ENCODE measurements at regions not wholly inside any gene's neighbourhood (a gene's known extent, or its start where the extent isn't known, plus 50 kb on each side); places are given as distances from the start of the nearest gene placed in this dataset.

- Histone ChIP-seq H3K4me1 (no peaks in the 10 kb centered on the region), H3K27me3 (no peaks in the 10 kb centered on the region), H3K27ac (no peak overlapping the region), H3K36me3 (no peaks in the 10 kb centered on the region), H3K4me3 (no peak overlapping the region), H3K9me3 (no peaks in the 10 kb centered on the region)
- WGBS, 2 donors, result 3 to 4% methylated on average over 3 of the region's 3 CpGs
- DNase-seq, result no peak
- no peak for TF ChIP-seq CTCF (IDR thresholded peaks at IDR 0.05)
- no peak for TF ChIP-seq POLR2A (IDR thresholded peaks at IDR 0.05)
- intact Hi-C loops (cut with DNase I), result no loop called here
These were observed 633.8 kb downstream of the PTPRC start for GRCh38 chr1:199272628-199273086.

- no peak for TF ChIP-seq POLR2A (IDR thresholded peaks at IDR 0.05)
- no peak for TF ChIP-seq CTCF (IDR thresholded peaks at IDR 0.05)
- Histone ChIP-seq H3K4me1 (no peaks in the 10 kb centered on the region), H3K9me3 (no peaks in the 10 kb centered on the region), H3K27ac (no peak overlapping the region), H3K27me3 (no peaks in the 10 kb centered on the region), H3K36me3 (no peaks in the 10 kb centered on the region), H3K4me3 (no peak overlapping the region)
- DNase-seq, result no peak
- 21 to 46% methylated on average over 2 of the region's 2 CpGs for WGBS, 2 donors
- intact Hi-C loops (cut with DNase I), result no loop called here
These were observed 635.1 kb downstream of the PTPRC start for GRCh38 chr1:199273837-199274379.

GRCh38 chr1:199279067-199279466 lies 640.2 kb downstream of the PTPRC start:
- intact Hi-C loops (cut with DNase I), result no loop called here
- Histone ChIP-seq H3K27me3 (no peaks in the 10 kb centered on the region), H3K27ac (no peak overlapping the region), H3K9me3 (no peaks in the 10 kb centered on the region), H3K36me3 (no peaks in the 10 kb centered on the region), H3K4me3 (no peak overlapping the region), H3K4me1 (no peaks in the 10 kb centered on the region)
- TF ChIP-seq POLR2A (IDR thresholded peaks at IDR 0.05) (no peak), CTCF (IDR thresholded peaks at IDR 0.05) (no peak)
- DNase-seq, result no peak

- H3K4me3 ChIP-seq, result no peak overlapping the region
- TF ChIP-seq POLR2A (IDR thresholded peaks at IDR 0.05), result no peak
- no peak for TF ChIP-seq CTCF (IDR thresholded peaks at IDR 0.05)
- no peaks in the 10 kb centered on the region for H3K36me3 ChIP-seq
- no peaks in the 10 kb centered on the region for H3K4me1 ChIP-seq
- 80 to 87% methylated on average over 3 of the region's 3 CpGs for WGBS, 2 donors
- H3K27ac ChIP-seq, result no peak overlapping the region
- no peaks in the 10 kb centered on the region for H3K9me3 ChIP-seq
- intact Hi-C loops (cut with DNase I), result no loop called here
- H3K27me3 ChIP-seq, result no peaks in the 10 kb centered on the region
- no peak for DNase-seq
These were observed 641.2 kb downstream of the PTPRC start for GRCh38 chr1:199279872-199280645.

- H3K27me3 ChIP-seq, result no peaks in the 10 kb centered on the region
- WGBS, 2 donors, result 61 to 77% methylated on average over 3 of the region's 3 CpGs
- TF ChIP-seq CTCF (IDR thresholded peaks at IDR 0.05) (no peak), POLR2A (IDR thresholded peaks at IDR 0.05) (no peak)
- intact Hi-C loops (cut with DNase I), result no loop called here
- no peak overlapping the region for H3K27ac ChIP-seq
- no peaks in the 10 kb centered on the region for H3K36me3 ChIP-seq
- no peak overlapping the region for H3K4me3 ChIP-seq
- H3K4me1 ChIP-seq, result no peaks in the 10 kb centered on the region
- no peak for DNase-seq
- no peaks in the 10 kb centered on the region for H3K9me3 ChIP-seq
These were observed 644.0 kb downstream of the PTPRC start for GRCh38 chr1:199282751-199283305.
